NCI-H2081 treated with DMSO at 0.1 percent for 48 hours (cell line): ENCODE measurements at regions not wholly inside any gene's neighbourhood (a gene's known extent, or its start where the extent isn't known, plus 50 kb on each side); places are given as distances from the start of the nearest gene placed in this dataset.

Experiments used
- DNase-seq: peaks from one replicate; lab custom pipeline; 2025; lab: John Stamatoyannopoulos, UW

- DNase-seq: no peak
Observed at GRCh38 chr1:114224196-114224907, 70.7 kb upstream of the SYT6 start.

GRCh38 chr1:114222920-114223319, 69.3 kb upstream of the SYT6 start:
- DNase-seq: no peak

GRCh38 chr1:114219172-114219868, 65.7 kb upstream of the SYT6 start:
- DNase-seq: no peak

GRCh38 chr1:114218361-114219171, 64.9 kb upstream of the SYT6 start:
- no peak for DNase-seq

- no peak for DNase-seq
Observed at GRCh38 chr1:114216431-114217173, 62.9 kb upstream of the SYT6 start.

- DNase-seq: no peak
Observed at GRCh38 chr1:114215436-114215835, 61.8 kb upstream of the SYT6 start.

- DNase-seq: no peak
Observed at GRCh38 chr1:114214016-114214415, 60.3 kb upstream of the SYT6 start.

- no peak for DNase-seq
Observed at GRCh38 chr1:114209971-114210370, 56.3 kb upstream of the SYT6 start.

GRCh38 chr1:114208714-114209113, 55.0 kb upstream of the SYT6 start:
- no peak for DNase-seq

- no peak for DNase-seq
Observed at GRCh38 chr1:114208106-114208505, 54.4 kb upstream of the SYT6 start.

GRCh38 chr1:114207635-114208034, 54.0 kb upstream of the SYT6 start:
- no peak for DNase-seq

- DNase-seq: no peak
Observed at GRCh38 chr1:114206392-114206791, 52.7 kb upstream of the SYT6 start.

- DNase-seq: no peak
Observed at GRCh38 chr1:114203595-114204128, 50.0 kb upstream of the SYT6 start.
